Colon (tissue), 2 donors: ENCODE measurements at regions not wholly inside any gene's neighbourhood (a gene's known extent, or its start where the extent isn't known, plus 50 kb on each side); places are given as distances from the start of the nearest gene placed in this dataset.

Experiments
- FAIRE-seq: peaks from 2 replicates; lab custom pipeline; 2012; peaks lifted over from hg19 to GRCh38; lab: Jason Lieb, UNC
- donor health status: control.
- donor health status: control.

GRCh38 chr4:11628093-11628725 lies 199.5 kb upstream of the HS3ST1 start:
- no peak for FAIRE-seq

DNA sequence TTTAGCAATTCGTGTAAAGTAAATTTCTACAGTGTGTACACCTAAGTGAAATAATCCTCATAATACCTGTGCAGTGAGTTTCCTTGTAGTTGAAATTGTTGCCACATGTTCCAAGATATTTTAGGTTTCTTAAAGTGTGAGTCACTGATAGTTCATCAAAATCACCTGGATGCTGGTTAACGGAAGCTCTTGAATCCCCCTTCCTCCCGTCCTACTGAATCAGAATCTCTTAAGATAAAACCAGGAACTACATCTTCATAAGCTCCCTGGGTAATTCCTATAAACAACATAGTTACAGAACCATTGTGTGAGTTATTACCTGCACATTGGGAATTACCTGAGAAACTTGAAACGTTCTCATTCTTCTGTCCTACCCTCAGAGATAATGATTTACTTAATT lies 197.4 kb upstream of the HS3ST1 start:
- no peak for FAIRE-seq

DNA sequence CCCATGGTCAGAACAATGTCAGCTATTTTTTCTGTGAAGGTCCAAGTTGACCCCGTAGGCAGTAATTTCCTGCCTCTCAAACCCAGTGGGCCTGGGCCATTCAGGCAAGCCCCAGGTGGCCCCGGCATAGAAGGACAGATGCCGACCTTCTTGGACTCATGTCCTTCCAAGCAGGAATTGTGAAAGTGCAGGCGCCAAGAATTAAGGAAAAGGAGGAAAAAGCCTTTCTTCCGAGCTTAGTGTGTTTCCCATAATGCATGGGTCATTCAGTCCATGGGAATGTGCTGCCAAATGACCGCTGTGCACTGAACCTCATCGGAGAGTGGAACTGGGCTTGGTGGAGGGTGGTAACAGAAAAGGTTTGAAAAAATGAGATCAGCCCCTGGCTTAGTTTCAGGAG lies 196.5 kb upstream of the HS3ST1 start:
- FAIRE-seq = no peak

DNA sequence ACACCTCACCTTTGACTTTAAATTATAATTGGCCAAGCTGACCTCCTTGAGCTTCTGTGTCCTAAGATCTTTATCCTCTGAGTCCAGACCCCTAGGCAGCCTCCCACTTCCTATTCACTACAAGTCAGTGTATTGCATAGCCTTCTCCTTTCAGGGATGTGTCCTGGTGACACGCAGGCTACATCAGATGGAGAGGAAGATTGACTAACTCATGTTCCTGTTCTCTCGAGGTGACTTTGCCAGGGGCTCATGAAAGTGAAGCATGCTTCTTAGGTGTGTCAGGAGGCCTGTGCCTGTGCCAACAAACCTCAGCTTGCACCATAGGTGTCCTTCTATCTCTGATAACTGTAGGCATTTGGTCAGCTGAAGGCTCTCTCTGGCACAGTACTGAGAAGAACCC lies 195.7 kb upstream of the HS3ST1 start:
- FAIRE-seq = no peak

DNA sequence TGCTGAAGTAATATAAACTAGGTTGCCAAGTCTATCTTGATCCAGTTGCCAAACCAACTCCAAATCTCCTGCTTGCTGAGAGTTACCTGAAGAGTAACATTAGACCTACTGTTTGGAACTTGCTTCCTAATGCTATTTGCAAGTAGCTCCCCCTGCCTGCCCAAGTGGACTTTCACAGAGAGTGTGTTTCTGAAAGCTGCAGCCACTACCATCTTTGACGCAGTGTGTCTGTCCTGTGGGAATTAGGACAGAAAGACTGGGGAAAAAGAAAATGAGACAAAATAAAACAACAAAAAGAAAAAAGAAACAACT lies 195.0 kb upstream of the HS3ST1 start:
- no peak for FAIRE-seq

GRCh38 chr4:11622961-11623725 lies 194.4 kb upstream of the HS3ST1 start:
- no peak for FAIRE-seq

GRCh38 chr4:11620861-11621260 lies 192.2 kb upstream of the HS3ST1 start:
- no peak for FAIRE-seq

GRCh38 chr4:11618666-11619282 lies 190.1 kb upstream of the HS3ST1 start:
- FAIRE-seq = no peak

DNA sequence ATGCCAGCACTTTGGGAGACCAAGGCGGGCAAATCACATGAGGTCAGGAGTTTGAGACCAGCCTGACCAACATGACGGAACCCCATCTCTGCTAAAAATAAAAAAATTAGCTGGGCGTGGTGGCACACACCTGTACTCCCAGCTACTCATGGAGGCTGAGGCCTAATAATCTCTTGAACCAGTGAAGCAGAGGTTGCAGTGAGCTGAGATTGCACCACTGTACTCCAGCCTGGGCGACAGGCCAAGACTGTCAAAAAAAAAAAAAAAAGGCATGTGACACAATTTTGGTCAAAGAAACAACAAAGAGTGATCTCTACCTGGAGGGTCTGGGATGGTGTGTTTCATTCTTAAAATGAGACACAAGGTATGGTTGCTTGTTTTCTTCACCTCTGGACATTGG lies 188.2 kb upstream of the HS3ST1 start:
- FAIRE-seq = no peak

- FAIRE-seq = no peak
Measured at GRCh38 chr4:11615601-11616000, 186.9 kb upstream of the HS3ST1 start.

- FAIRE-seq = no peak
Measured at GRCh38 chr4:11614426-11614825, 185.7 kb upstream of the HS3ST1 start.

- FAIRE-seq = no peak
Measured at GRCh38 chr4:11611868-11612267, 183.2 kb upstream of the HS3ST1 start.

DNA sequence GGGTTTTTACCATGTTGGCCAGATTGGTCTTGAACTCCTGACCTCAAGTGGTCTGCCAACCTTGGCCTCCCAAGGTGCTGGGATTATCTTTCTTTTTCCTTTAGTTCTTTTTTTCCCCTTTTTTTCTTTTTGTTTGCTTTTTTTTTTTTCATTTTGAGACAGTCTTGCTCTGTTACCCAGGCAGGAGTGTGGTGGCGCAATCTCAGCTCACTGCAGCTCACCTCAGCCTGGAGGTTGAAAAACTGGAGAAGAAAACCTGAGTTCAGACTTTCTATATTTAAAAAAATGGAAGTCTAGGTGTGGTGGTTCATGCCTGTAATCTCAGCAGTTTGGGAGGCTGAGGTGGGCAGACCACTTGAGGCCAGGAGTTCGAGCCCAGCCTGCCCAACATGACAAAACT lies 181.1 kb upstream of the HS3ST1 start:
- no peak for FAIRE-seq

DNA sequence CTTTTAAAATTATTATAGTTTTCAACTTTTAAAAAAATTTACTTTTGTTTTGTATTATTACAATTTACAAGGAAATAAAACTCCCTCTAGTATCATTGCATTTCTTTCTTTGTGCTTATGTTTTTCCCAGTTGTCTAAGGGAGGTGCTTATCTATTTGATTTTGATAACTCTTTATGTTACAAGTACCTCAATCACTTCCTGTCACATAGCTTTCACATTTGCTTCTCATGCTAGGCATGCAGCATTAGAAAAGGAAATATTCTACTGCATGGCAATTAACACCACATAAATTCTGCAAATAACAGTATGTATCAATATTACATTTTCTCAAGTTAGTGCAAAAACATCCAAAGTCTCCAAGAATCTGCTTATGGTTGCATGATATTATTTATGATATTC lies 180.3 kb upstream of the HS3ST1 start:
- FAIRE-seq = no peak

GRCh38 chr4:11606078-11606477 lies 177.4 kb upstream of the HS3ST1 start:
- no peak for FAIRE-seq

DNA sequence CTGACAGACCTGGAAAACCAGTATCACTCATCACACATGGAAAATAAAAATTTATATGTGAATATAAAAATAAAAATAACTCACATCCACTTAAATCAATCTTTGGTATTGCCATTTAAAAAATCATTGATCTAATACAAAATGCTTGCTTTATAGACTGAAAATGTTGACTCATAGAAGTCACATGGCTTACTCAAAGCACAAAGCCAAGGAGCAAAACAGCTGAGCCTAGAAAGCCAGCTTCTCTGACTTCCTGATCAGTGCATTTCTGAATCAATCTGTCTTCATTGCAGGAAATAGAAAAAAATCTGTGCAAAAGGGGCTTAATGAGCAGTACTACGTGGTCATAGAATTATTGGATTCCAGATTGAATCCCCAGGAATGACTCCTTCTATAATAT lies 176.9 kb upstream of the HS3ST1 start:
- no peak for FAIRE-seq

GRCh38 chr4:11604821-11605220 lies 176.1 kb upstream of the HS3ST1 start:
- FAIRE-seq = no peak

- FAIRE-seq = no peak
Measured at GRCh38 chr4:11603591-11604194, 175.0 kb upstream of the HS3ST1 start.

GRCh38 chr4:11602606-11603340 lies 174.1 kb upstream of the HS3ST1 start:
- FAIRE-seq = no peak

DNA sequence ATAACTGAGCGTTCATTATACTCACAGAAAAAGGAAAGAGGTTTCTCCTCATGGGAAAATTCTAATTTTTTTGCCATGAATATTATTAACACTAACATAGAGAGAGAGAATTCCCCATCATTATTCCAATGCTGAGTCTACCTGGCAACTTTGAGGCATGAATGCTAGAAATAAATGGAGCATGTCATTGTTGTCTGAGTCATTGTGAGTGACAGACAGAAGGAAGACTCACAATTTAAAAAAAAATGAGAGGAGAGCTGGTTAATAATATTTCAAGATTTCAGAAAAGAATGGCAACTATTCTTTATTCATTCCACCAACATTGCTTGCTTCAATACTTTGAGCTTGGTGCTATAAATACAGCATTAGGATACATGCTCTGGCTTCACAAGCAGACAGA lies 170.4 kb upstream of the HS3ST1 start:
- no peak for FAIRE-seq

GRCh38 chr4:11598591-11598990 lies 169.9 kb upstream of the HS3ST1 start:
- no peak for FAIRE-seq

DNA sequence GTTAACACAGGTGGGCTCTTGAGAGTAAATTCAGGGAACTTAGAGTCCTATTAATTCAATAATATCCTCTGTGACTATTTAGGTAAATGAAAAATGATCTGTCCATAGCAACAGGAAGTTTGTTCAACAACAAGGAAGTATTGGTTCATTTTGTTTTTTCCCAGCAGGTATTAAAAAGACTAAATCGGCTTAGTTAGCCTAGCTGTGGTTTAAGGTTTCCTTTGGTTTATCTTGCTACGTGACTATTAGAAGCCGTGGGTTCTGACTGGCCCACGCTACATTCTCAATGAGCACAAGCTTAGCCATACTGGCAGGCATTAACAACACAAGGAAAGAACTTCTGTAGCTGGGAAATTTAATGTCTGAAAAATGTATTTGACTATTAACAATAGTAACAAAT lies 168.8 kb upstream of the HS3ST1 start:
- FAIRE-seq = no peak

DNA sequence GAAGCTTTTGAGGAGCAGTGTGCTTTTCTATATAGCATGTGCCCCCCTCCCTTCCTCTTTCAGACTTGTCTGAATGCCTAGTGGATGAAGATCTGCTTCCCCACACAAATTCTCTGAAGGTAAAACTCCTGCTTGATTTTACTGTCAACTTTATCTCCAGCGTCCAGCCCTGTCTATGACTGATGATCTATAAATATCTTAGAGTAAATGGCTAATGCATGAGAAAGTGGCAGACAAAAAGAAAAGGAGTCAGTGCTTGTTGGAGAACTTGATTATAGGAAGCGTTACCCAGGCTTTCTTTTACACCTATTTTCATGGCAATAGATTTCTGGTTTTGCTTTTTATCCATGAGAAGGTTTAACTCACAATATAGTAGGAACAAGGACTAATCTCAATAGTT lies 168.3 kb upstream of the HS3ST1 start:
- no peak for FAIRE-seq
